Upper lobe of right lung (tissue), 1 donor: ENCODE measurements at regions not wholly inside any gene's neighbourhood (a gene's known extent, or its start where the extent isn't known, plus 50 kb on each side); places are given as distances from the start of the nearest gene placed in this dataset.
A peak's percentile ranks its signal among the peaks of the same experiment; 100 is the strongest.

ENCODE experiments used
- ATAC-seq: fragments of 200-7000 bp; cut with Tn5 transposase; one replicate; pipeline ENCODE4 v1.9.1; 2020; ENCODE audit warnings: mild to moderate bottlenecking, moderate library complexity
- DNase-seq: peaks from one replicate; pipeline ENCODE4 v3.0.0-alpha.2; 2020
- H3K27ac ChIP-seq: fragments of 200-600 bp; one replicate; pipeline ENCODE4 v1.8.0; 2022
- H3K27me3 ChIP-seq: fragments of 200-600 bp; one replicate; pipeline ENCODE4 v1.8.0; 2022; ENCODE audit warnings: mild to moderate bottlenecking
- H3K36me3 ChIP-seq: fragments of 200-600 bp; one replicate; pipeline ENCODE4 v1.8.0; 2022
- H3K4me1 ChIP-seq: fragments of 200-600 bp; one replicate; pipeline ENCODE4 v1.8.0; 2022
- H3K4me3 ChIP-seq: fragments of 200-600 bp; one replicate; pipeline ENCODE4 v1.8.0; 2022; ENCODE audit warnings: mild to moderate bottlenecking
- H3K9me3 ChIP-seq: fragments of 200-600 bp; one replicate; pipeline ENCODE4 v1.8.0; 2022
- CTCF ChIP-seq: fragments of 200-600 bp; IDR thresholded peaks from one replicate; pipeline ENCODE4 v1.8.0; 2022; ENCODE audit warnings: antibody characterized with exemption
- intact Hi-C: fragments of 100-400 bp; cut with DNase I; formaldehyde crosslinking; loops from one replicate; pipeline ENCODE4 v1.11.0; 2022
- donor health status: DM: no; HTN: yes; CAD: no; lungs with severe emphysema.

GRCh38 chr11:26186389-26186788 lies 145.5 kb upstream of the ANO3 start:
- ATAC-seq (no peak), DNase-seq (no peak)
- H3K9me3 ChIP-seq: no peaks in the 10 kb centered on the region
- H3K4me1 ChIP-seq: peaks cover 11% of the 10 kb centered on the region
- no peak for TF ChIP-seq CTCF
- H3K4me3 ChIP-seq: no peak overlapping the region
- no peaks in the 10 kb centered on the region for H3K36me3 ChIP-seq
- intact Hi-C loops: no loop called here
- H3K27me3 ChIP-seq: no peaks in the 10 kb centered on the region
- H3K27ac ChIP-seq: no peak overlapping the region

- peak overlapping the region; percentile 31 for H3K27ac ChIP-seq
- DNase-seq: no peak
- no peaks in the 10 kb centered on the region for H3K27me3 ChIP-seq
- H3K4me1 ChIP-seq: peaks cover 11% of the 10 kb centered on the region
- ATAC-seq: peak; percentile 63
- no peak overlapping the region for H3K4me3 ChIP-seq
- intact Hi-C loops: no loop called here
- H3K36me3 ChIP-seq: no peaks in the 10 kb centered on the region
- H3K9me3 ChIP-seq: no peaks in the 10 kb centered on the region
- TF ChIP-seq CTCF: no peak
Measured at GRCh38 chr11:26187639-26188038, 144.3 kb upstream of the ANO3 start.

- Histone ChIP-seq H3K4me3 (no peak overlapping the region), H3K36me3 (no peaks in the 10 kb centered on the region), H3K4me1 (peaks cover 11% of the 10 kb centered on the region), H3K9me3 (no peaks in the 10 kb centered on the region), H3K27me3 (no peaks in the 10 kb centered on the region), H3K27ac (no peak overlapping the region)
- no peak for DNase-seq
- no peak for TF ChIP-seq CTCF
- intact Hi-C loops: no loop called here
- ATAC-seq: peak; percentile 13
Measured at GRCh38 chr11:26188554-26188953, 143.4 kb upstream of the ANO3 start.

GRCh38 chr11:26191193-26191592 lies 140.7 kb upstream of the ANO3 start:
- Histone ChIP-seq H3K27ac (no peak overlapping the region), H3K4me3 (no peak overlapping the region), H3K9me3 (no peaks in the 10 kb centered on the region), H3K4me1 (peaks cover 11% of the 10 kb centered on the region), H3K27me3 (no peaks in the 10 kb centered on the region), H3K36me3 (no peaks in the 10 kb centered on the region)
- no peak for TF ChIP-seq CTCF
- ATAC-seq (no peak), DNase-seq (no peak)
- intact Hi-C loops: no loop called here

- ATAC-seq: no peak
- Histone ChIP-seq H3K36me3 (no peaks in the 10 kb centered on the region), H3K27ac (no peak overlapping the region), H3K27me3 (no peaks in the 10 kb centered on the region), H3K4me3 (no peak overlapping the region), H3K4me1 (peaks cover 2% of the 10 kb centered on the region), H3K9me3 (no peaks in the 10 kb centered on the region)
- DNase-seq: no peak
- intact Hi-C loops: no loop called here
- TF ChIP-seq CTCF: no peak
Measured at GRCh38 chr11:26193694-26194365, 138.1 kb upstream of the ANO3 start.

- H3K27me3 ChIP-seq: no peaks in the 10 kb centered on the region
- H3K4me1 ChIP-seq: no peaks in the 10 kb centered on the region
- no peak overlapping the region for H3K27ac ChIP-seq
- no peak overlapping the region for H3K4me3 ChIP-seq
- H3K36me3 ChIP-seq: no peaks in the 10 kb centered on the region
- intact Hi-C loops: no loop called here
- ATAC-seq (no peak), DNase-seq (no peak)
- no peaks in the 10 kb centered on the region for H3K9me3 ChIP-seq
- no peak for TF ChIP-seq CTCF
Measured at GRCh38 chr11:26194881-26195280, 137.0 kb upstream of the ANO3 start.
